Uterus (tissue), 3 donors: ENCODE measurements at regions not wholly inside any gene's neighbourhood (a gene's known extent, or its start where the extent isn't known, plus 50 kb on each side); places are given as distances from the start of the nearest gene placed in this dataset.

Experiments used
- DNase-seq, 2 donors: peaks; one replicate each; pipeline ENCODE4 v3.0.0-alpha.2; 2019 to 2020
- H3K27ac ChIP-seq, 2 donors: fragments of 200-600 bp; sonication (generic); 1 replicate in 1 of 2; 2 replicates in 1 of 2; pipeline ENCODE4 v1.5.1; 2016 to 2018
- H3K27me3 ChIP-seq, 2 donors: fragments of 200-600 bp; sonication (generic); one replicate each; pipeline ENCODE4 v1.5.1; 2018 to 2019; ENCODE audit warnings: control low read depth in 1 of 2
- H3K36me3 ChIP-seq, 2 donors: fragments of 200-600 bp; sonication (generic); one replicate each; pipeline ENCODE4 v1.5.1; 2019; ENCODE audit warnings: control low read depth in 1 of 2
- H3K4me1 ChIP-seq, 2 donors: fragments of 200-600 bp; sonication (generic); one replicate each; pipeline ENCODE4 v1.5.1; 2018 to 2019; ENCODE audit warnings: control low read depth in 1 of 2
- H3K4me3 ChIP-seq, 2 donors: fragments of 200-600 bp; sonication (generic); 1 replicate in 1 of 2; 2 replicates in 1 of 2; pipeline ENCODE4 v1.5.1; 2018 to 2019; ENCODE audit warnings: mild to moderate bottlenecking in 1 of 2
- H3K9me3 ChIP-seq, 2 donors: fragments of 200-600 bp; sonication (generic); one replicate each; pipeline ENCODE4 v1.5.1; 2019; ENCODE audit warnings: control low read depth in 1 of 2
- CTCF ChIP-seq, 4 experiments: fragments of 200-600 bp in 2 of 4; fragments of 450-650 bp in 2 of 4; sonication (generic) in 2 of 4; IDR thresholded peaks; one replicate each; pipeline ENCODE4 v1.5.1; 2016 to 2019; ENCODE audit warnings: antibody characterized with exemption in 4 of 4, mild to moderate bottlenecking in 2 of 4, moderate library complexity in 1 of 4
- POLR2A ChIP-seq, 2 donors: fragments of 450-650 bp; IDR thresholded peaks; one replicate each; pipeline ENCODE4 v1.6.1; 2016; ENCODE audit warnings: antibody characterized with exemption in 2 of 2, mild to moderate bottlenecking in 1 of 2, moderate library complexity in 1 of 2
- intact Hi-C: fragments of 100-400 bp; cut with DNase I; formaldehyde crosslinking; loops from one replicate; pipeline ENCODE4 v1.15.1; 2023; ENCODE audit warnings: low total_unique reads
- donor health status: DM: yes; HTN: yes; CAD: no.

DNA sequence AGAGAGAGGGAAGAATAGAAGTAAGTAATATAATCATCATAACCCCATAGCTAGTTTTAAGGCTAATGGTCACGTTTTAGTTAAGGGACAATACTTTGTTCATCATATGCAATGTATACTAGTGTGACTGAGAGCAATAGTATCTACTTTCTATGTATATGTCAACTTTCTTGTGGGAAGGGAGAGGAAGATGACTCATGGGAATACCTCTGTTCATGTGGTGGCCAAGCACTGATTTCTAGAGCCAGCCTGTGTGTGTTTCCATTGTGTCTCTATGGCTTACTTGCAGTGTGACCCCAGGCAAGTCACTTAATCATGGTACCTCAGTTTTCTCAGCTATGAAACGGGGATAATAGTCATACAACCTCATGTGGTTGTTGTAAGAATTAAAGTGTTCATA, 639.6 kb downstream of the CETN3 start:
- Histone ChIP-seq H3K4me3 (no peak overlapping the region), H3K9me3 (no peaks in the 10 kb centered on the region), H3K27ac (no peak overlapping the region), H3K36me3 (no peaks in the 10 kb centered on the region), H3K27me3 (no peaks in the 10 kb centered on the region), H3K4me1 (no peaks in the 10 kb centered on the region)
- DNase-seq = no peak
- TF ChIP-seq CTCF (IDR thresholded peaks at IDR 0.05) = no peak
- no peak for TF ChIP-seq POLR2A (IDR thresholded peaks at IDR 0.05)
- intact Hi-C loops = no loop called here

DNA sequence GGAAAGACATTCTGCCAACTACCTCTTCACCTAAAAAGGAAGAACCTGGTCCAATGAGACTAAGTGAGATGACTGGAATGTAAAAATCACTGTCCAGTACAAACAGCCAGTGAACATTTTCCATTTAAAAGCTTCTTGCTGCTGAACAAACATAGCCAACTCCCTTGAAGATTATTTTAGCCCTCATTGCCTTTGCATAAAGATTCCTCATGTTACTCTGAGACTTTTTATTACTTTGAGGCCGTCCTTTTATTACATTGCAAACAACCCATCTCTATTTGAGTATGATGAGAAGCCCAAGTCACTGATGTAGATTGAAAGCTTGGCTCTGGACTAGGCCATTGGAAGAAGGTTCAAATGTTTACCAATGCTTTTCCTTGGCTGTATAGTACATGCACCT, 649.8 kb downstream of the CETN3 start:
- TF ChIP-seq POLR2A (IDR thresholded peaks at IDR 0.05) = no peak
- no peak for TF ChIP-seq CTCF (IDR thresholded peaks at IDR 0.05)
- Histone ChIP-seq H3K9me3 (no peaks in the 10 kb centered on the region), H3K27me3 (no peaks in the 10 kb centered on the region), H3K27ac (peak overlapping the region; percentile 13 to 36), H3K4me3 (no peak overlapping the region), H3K4me1 (no peaks in the 10 kb centered on the region), H3K36me3 (no peaks in the 10 kb centered on the region)
- DNase-seq = no peak
- intact Hi-C loops = no loop called here

DNA sequence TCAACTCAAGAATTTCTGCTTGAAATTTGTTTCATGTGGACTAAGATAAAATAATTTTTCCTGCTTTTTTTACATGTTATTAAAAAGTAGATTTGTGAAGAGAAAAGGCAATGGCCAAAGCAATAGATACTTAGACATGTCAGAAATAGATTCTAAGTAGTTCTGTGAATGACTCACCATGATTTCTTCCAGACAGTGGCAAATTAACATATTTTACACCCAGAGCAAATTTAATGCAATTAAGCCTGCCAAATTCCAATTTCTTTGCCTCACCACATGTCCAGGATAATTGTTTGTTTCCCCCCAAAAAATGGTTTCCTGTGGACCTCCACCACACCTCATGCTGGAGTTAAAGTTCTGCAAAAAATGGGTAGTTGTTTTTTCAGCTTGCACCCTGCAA, 651.4 kb downstream of the CETN3 start:
- TF ChIP-seq CTCF (IDR thresholded peaks at IDR 0.05) (no peak), POLR2A (IDR thresholded peaks at IDR 0.05) (no peak)
- Histone ChIP-seq H3K4me1 (no peaks in the 10 kb centered on the region), H3K27me3 (no peaks in the 10 kb centered on the region), H3K36me3 (no peaks in the 10 kb centered on the region), H3K27ac (no peak overlapping the region), H3K9me3 (no peaks in the 10 kb centered on the region), H3K4me3 (no peak overlapping the region)
- DNase-seq = no peak
- intact Hi-C loops = no loop called here

- intact Hi-C loops = no loop called here
- H3K9me3 ChIP-seq = no peaks in the 10 kb centered on the region
- no peak overlapping the region for H3K4me3 ChIP-seq
- H3K27ac ChIP-seq = no peak overlapping the region
- DNase-seq = no peak
- no peaks in the 10 kb centered on the region for H3K36me3 ChIP-seq
- TF ChIP-seq CTCF (IDR thresholded peaks at IDR 0.05) (no peak), POLR2A (IDR thresholded peaks at IDR 0.05) (no peak)
- H3K27me3 ChIP-seq = no peaks in the 10 kb centered on the region
- H3K4me1 ChIP-seq = no peaks in the 10 kb centered on the region
Measured at GRCh38 chr5:89756955-89757354, 652.6 kb downstream of the CETN3 start.

GRCh38 chr5:89755024-89755423, 654.5 kb downstream of the CETN3 start:
- H3K4me3 ChIP-seq = no peak overlapping the region
- TF ChIP-seq CTCF (IDR thresholded peaks at IDR 0.05) = no peak
- no peak for TF ChIP-seq POLR2A (IDR thresholded peaks at IDR 0.05)

More at GRCh38 chr5:89755024-89755423, 654.5 kb downstream of the CETN3 start:
- Histone ChIP-seq H3K27me3 (no peaks in the 10 kb centered on the region), H3K36me3 (no peaks in the 10 kb centered on the region), H3K9me3 (no peaks in the 10 kb centered on the region), H3K27ac (no peak overlapping the region), H3K4me1 (no peaks in the 10 kb centered on the region)
- intact Hi-C loops = no loop called here
- no peak for DNase-seq
